GM21423 (cell line): ENCODE measurements at regions not wholly inside any gene's neighbourhood (a gene's known extent, or its start where the extent isn't known, plus 50 kb on each side); places are given as distances from the start of the nearest gene placed in this dataset.
"Not testable (repeated sequence)": the region's sequence is repeated elsewhere in the genome, so short reads cannot be mapped to it uniquely, and the experiment has no call there.

ENCODE experiments used
- ATAC-seq: cut with Tn5 transposase; IDR thresholded peaks from one replicate; pipeline ENCODE4 v1.9.1; 2021; ENCODE audit warnings: mild to moderate bottlenecking, moderate library complexity; ENCODE audit not compliant: unreplicated experiment

DNA sequence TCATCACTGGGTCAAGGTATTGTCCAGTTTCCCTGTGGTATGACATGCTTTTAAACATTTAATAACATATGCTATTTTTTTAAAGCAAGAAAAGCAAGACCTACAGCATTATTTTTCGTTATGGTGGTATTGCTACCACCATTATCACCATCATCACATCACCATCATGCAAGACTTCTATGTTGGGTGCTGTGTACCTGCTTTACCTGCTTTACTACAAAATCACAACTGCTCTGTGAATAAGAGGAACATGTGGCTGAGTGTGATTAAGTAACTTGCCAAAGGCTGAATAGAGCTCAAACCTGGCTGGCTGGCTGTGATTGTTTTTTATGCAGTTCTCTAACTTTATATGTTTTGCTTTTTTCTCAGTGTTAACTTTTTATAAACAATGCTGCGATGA, 140.8 kb upstream of the CLINT1 start:
- ATAC-seq, result no peak

DNA sequence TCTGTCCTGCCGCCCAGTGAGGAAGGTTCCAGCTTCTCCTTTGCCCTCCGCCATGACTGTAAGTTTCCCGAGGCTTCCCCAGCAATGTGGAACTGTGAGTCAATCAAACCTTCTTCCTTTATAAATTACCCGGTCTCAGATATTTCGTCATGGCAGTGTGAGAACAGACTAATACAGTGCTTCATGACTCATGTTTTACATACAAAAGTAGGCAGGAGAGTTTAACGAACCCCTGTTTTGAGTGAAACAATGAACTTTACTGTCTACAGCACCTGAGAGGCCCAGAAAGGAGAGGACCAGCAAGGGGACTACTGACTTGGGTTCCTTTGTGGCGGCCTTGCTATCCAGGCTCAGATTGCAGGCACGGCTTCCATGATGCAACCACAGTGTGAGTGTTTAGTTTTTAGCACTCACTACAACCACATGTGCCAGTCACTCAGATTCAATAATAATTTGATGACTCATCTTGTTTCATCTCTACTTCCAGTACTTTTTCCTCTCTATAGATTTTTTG, 139.1 kb upstream of the CLINT1 start:
- no peak for ATAC-seq

- ATAC-seq, result peak; percentile 74
These were observed 136.1 kb upstream of the CLINT1 start for GRCh38 chr5:157994906-157995519.

GRCh38 chr5:157993986-157994691, 135.2 kb upstream of the CLINT1 start:
- no peak for ATAC-seq

- no peak for ATAC-seq
These were observed 134.3 kb upstream of the CLINT1 start for GRCh38 chr5:157993201-157993600.

DNA sequence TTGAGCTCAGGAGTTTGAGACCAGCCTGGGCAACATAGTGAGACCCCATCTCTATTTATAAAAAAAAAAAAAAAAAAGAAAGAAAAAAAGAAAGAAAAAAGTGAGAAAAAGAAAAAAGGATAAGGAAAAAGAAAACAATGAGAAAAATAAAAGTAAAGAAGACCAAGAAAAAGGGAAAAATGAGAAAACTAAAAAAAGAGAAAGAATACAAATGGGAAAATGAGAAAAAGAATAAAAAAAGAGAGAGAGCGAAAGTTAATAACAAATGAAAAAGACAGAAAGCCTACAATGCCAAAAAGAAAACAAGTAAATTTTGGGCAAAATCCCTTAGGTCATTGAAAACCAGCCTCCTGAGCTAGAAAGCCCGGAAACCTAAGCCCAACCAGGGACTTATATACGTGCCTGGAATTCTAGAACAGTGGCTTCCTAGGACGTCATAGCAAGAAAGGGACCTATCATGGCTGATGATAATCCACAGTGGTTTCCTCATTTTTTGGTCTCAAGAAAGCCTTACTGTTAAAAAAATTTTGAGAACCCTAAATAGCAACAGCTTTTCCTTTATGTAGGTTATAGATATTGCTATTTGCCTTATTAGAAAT, 131.7 kb upstream of the CLINT1 start:
- ATAC-seq, result no peak

DNA sequence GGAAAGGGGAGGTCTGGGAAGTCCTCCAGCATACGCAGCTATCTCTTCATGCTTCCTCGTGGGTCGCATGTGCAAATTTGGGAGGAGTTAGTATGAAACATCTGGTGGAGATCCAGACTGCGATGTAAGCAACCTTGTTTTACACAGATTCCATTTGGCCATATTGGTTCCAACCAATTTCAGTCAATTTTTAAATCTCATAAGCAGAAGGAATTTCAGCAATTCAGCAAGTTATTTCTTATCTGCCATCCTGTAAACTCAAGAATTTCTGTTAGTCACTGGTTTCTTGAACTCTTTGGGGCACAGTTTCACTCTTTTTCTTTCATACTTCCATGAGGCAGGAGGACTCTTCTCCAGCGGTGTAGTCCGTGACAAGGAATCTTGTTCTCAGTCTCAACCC, 130.4 kb upstream of the CLINT1 start:
- ATAC-seq, result no peak

- ATAC-seq, result no peak
These were observed 128.3 kb upstream of the CLINT1 start for GRCh38 chr5:157987259-157987658.

DNA sequence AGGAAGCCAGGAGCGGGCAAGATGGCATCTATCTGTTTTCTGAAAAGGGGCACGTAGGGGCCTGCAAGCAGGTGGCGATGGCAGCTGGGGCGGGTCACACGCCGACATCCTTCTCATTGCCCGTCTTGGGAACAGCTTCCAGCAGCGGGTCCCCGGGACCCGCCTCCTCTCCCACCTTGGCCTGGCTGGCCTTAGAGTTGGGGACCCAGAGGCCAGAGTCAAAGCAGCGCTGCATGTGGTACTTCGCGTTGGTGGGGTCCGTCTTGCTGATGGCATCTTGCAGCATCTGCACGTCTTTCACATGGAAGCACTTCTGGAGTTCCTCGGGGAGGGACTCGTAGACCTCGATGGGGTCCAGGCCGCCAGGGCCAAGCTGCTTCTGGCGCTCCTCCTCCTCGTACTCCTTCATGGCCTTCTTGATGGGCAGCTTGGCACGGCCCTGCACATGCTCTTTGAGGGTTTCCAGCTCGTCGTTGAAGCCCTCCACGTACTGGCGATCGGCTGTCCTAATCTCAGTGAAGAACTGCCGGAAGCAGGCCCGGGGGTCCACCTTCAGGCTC, 127.6 kb upstream of the CLINT1 start:
- ATAC-seq, result no peak

DNA sequence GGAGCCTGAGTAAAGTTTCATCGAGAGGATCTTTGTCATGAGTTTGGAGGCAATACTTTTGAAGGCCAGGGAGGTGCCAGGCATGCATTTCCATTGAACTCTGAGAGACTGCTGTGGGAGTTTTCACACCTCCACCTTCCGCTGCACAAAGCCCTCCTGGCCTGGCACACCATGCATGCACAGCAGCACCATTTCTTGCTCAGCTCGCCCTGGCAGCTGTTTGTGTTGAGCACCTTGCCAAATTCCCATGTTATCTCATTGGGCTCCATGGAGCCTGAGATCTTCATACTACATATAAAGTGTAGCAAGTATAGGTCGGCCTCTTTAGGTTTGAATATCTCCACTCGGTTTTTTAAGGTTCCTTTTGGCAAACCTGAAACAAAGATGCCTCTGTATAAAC, 125.7 kb upstream of the CLINT1 start:
- no peak for ATAC-seq

GRCh38 chr5:157983906-157984551, 125.1 kb upstream of the CLINT1 start:
- no peak for ATAC-seq

- no peak for ATAC-seq
These were observed 119.1 kb upstream of the CLINT1 start for GRCh38 chr5:157978061-157978460.

DNA sequence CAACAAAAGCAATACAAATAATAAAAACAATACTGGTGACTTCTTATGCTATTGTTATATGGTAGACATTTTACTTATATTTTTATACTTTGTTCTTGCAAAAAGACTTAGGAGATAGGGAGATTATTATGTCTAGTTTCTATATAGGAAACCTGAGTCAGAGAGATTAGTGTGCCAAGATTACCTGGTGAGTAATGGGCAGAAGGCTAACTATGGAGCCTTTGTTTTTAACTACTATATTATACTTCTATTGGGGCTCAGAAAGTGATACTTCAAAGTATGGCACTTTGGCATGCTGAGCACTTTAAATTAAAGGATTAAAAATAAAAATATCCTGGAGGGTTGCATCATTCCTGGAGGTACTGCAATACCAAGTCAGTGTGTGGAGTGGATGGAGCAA, 117.5 kb upstream of the CLINT1 start:
- no peak for ATAC-seq

GRCh38 chr5:157972579-157972978, 113.6 kb upstream of the CLINT1 start:
- ATAC-seq, result no peak

DNA sequence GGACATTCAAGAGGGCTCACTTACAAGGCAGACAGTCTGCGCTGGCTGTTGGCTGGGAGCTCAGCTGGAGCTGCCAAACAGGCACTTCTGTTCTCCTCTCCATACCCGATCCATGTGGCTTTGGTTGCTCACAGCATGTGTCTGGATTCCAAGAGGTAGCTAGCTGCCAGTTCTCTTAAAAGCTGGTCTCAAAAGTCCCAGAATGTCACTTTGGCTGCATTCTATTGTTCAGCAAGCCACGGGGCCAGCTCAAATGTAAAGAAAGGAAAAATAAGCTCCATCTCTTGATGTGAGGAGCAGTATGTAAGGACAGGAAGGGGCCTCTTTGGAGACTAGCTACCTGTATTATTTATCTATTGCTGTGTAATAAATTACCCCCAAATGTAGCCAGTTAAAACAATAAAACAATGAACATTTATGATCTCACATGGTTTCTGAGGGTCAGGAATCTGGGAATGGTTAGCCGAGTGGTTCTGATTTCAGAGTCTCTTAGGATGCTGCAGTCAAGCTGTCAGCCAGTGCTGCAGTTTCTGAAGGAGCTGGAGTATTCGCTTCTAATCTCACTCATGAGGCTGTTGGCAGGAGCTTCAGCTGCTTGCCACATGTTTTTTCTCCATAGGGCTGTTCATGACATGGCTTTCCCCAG, 112.7 kb upstream of the CLINT1 start:
- no peak for ATAC-seq

DNA sequence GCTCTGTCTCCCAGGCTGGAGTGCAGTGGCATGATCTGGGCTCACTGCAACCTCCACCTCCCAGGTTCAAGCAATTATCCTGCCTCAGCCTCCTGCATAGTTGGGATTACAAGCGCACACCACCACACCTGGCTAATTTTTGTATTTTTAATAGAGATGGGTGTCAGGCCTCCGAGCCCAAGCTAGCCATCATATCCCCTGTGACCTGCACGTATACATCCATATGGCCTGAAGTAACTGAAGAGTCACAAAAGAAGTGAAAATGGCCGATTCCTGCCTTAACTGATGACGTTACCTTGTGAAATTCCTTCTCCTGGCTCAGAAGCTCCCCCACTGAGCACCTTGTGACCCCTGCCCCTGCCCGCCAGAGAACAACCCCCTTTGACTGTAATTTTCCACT, 109.6 kb upstream of the CLINT1 start:
- not testable (repeated sequence) for ATAC-seq

GRCh38 chr5:157965989-157966388, 107.0 kb upstream of the CLINT1 start:
- ATAC-seq, result no peak

GRCh38 chr5:157965040-157965678, 106.2 kb upstream of the CLINT1 start:
- ATAC-seq, result no peak

DNA sequence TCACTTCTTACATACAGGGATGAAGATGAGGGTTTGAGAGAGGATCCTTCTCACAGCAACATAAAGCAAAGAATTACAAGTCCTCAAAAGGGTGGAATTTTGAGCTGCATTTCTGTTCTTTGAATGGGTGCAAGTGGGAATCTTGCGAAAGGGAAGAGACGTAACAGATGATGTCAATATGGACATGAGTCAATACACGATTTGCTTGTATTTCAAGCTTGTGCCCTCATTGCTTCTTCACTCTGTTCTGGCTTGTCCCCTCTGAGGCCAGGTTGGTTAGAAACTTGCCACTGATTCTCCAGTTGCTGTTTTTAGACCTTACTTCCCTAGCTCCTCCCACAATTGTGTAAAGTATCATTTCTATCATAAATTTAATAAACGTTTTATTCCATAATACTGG, 104.8 kb upstream of the CLINT1 start:
- no peak for ATAC-seq

DNA sequence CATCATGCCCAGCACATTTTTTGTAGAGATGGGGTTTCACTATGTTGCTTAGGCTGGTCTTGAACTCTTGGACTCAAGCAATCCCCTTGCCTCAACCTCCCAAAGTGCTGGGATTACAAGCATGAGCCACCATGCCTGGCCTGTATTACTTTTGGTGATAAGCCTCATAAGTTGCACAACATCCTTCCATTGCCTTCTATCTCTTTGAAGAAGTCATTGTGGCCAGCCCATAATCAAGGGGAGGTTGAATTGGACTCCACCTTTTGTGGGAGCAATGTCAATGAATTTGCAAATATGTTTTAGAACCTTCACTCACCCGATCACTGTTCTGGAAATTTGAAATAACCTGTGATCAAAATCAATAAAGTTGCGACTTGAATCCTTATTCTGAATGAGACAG, 104.3 kb upstream of the CLINT1 start:
- no peak for ATAC-seq
